ENCODE measurements at regions not wholly inside any gene's neighbourhood (a gene's known extent, or its start where the extent isn't known, plus 50 kb on each side); places are given as distances from the start of the nearest gene placed in this dataset.

DNA sequence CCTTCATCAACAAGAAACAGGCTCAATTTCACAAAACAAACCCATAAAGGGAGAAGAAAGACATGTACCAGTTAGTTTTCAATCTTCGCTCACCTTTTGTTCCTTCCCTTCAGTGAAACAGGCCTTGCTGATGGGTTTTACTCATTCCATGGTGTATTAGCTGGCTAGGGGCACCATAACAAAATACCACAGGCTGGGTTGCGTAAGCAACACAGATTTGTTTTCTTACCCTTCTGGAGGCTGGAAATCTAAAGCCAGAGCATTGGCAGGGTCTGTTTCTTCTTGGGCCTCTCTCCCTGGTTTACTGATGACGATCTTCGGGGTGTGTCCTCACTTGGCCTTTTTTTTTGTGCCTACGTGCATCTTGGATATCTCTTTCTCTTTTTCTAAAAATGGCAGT lies 383.4 kb upstream of the RBFOX1 start:
- FAIRE-seq (no peak), DNase-seq (ENCODE audit: low spot score in 2 of 2) (no peak)

DNA sequence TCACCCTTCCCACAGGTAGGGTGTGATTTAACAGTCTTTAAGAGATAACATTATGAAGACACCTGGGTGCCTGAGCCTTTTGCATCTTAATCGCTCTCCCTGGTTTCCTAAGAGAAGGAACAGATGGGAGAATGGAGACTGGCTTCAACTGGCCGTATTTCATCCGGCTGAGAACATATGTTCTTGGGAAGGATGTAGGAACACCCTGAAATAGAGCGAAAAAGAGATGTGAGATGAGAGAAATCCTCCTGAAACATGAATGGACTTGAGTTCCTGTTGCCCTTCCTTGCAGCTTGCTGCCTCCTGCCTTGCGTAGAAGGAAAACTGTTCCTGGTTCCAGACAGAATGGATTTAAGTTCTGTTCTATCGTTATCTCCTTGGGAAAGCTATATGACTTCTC lies 385.4 kb upstream of the RBFOX1 start:
- DNase-seq (ENCODE audit: low spot score in 2 of 2), result no peak

DNA sequence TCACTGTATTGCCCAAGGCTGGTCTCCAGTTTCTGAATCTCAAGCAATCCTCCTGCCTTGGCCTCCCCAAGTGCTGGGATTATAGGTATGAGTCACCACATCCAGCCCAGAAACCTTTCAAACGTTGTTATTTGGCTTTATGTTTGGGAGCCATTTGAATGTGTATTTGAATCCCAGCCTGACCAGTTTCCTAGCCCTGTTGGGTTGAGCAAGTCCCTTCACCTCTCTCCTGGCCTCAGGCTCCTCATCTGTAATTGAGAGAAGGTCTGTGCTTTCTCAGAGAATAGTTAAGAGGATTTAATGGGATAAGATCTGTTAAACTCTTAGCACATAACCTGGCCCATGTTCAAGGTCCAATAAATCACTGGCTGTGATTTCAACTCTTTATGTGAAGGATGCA lies 385.8 kb upstream of the RBFOX1 start:
- FAIRE-seq (no peak), DNase-seq (ENCODE audit: low spot score in 2 of 2) (no peak)

More for the DNA sequence above, 385.4 kb upstream of the RBFOX1 start:
- no peak for FAIRE-seq

DNA sequence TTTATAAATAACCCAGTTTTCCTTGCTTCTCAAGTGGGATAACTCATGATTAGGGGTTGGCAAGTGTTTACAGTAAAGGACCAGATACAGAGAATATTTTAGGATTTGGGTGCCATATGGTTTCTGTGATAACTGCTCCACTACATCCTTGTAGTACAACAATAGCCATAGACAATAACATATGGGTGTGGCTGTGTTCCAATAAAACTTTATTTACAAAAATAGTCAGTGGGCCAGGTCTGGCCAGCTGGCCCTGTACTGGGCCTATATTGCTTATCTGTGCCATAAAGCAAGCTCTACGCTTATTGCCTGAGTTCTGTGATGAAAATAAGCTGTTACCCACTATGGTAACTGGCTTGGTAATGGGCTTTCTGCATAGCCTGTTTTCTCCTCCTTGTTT lies 386.5 kb upstream of the RBFOX1 start:
- FAIRE-seq, result no peak
- DNase-seq (ENCODE audit: low spot score in 2 of 2), result no peak

DNA sequence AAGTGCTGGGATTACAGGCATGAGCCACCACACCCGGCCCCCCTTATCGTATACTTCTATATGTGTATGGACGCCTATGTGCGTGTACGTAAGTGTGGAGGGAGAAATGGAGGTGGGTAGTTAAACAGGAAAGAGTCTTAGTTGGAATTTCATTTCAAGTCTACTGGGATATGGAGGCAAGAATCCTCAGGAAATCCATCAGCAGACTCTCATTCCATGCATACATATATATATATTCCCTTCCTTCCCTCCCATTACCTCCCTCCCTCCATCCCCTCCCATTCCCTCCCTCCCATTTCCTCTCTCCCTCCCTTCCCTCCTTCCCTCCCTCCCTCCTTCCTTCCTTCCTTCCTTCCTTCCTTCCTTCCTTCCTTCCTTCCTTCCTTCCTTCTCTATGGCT lies 391.7 kb upstream of the RBFOX1 start:
- FAIRE-seq, result no peak

DNA sequence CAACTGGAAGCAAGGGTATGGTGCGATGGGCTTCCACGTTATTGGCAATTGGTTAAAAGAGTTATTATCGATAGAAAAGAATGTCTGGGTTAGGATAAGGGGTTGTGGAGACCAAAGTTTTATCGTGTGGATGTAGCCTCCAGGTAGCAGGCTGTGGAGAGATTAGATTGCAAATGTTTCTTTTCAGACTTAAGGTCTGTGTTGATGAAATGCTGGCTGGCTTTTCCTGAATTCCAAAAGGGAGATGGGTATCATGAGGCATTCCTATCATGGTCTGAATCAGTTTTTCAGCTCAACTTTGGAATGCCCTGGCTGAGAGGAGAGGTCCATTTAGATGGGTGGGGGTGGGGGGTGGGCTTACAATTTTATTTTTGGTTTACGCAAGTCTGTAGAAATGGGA lies 395.0 kb upstream of the RBFOX1 start:
- DNase-seq (ENCODE audit: low spot score in 2 of 2) (no peak), FAIRE-seq (no peak)

More for the DNA sequence above, 391.7 kb upstream of the RBFOX1 start:
- no peak for DNase-seq (ENCODE audit: low spot score in 2 of 2)

DNA sequence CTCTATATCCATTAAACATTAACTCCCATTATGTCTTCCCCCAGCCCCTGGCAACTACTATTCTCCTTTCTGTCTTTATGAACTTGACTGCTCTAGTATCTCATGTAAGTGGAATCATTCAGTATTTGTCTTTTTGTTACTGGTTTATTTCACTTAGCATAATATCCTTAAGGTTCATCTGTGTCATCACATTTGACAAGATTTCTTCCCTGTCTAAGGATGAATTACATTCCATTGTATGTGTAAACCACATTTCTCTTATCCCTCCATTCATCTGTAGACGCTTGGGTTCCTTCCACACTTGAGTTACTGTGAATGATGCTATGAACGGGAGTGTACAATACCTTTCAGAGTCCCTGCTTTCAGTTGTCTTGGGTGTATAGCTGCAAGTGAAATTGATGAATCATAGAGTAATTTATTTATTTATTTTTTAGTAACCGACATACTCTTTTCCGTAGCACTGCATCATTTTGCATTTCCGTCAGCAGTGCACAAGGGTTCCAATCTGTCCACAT lies 399.7 kb upstream of the RBFOX1 start:
- DNase-seq (ENCODE audit: low spot score in 2 of 2) (no peak), FAIRE-seq (no peak)

DNA sequence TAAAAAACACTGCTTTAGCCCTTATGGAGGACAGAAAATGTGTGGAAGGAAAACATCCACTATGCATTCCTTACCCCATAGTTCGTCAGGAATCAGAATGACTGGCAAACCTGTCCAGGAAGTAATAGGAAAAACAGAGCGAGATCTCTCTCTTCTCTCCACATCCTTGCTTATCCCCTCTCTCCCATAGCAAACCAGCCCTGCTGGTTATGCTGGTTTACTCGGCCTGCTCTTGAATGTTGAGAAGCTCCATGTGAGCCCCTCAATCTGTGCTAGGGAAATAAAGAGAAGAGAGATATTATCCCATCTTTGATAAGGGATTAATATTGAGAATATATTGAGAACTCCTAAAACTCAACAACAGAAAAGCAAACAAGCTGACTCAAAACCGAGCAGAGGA lies 402.8 kb upstream of the RBFOX1 start:
- DNase-seq (ENCODE audit: low spot score in 2 of 2) (no peak), FAIRE-seq (no peak)

DNA sequence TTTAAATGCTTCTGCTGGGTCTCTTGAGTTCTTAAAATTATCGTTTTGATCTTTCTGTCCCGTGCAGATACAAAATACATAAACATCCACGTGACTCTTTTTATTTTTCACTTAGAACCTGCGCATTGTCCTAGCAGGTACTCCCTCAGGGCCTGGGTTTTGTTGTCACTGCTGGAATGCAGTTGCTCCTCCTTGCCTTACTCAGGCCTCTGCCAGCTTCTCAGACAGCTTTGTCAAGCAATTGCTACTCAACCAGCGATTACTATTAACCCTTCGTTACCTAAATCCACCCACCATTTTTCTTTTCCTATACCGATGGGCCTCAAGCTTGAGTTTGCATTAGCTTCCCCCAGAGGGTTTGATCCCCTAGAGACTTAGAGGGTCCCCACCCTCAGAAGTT lies 405.9 kb upstream of the RBFOX1 start:
- FAIRE-seq, result no peak
- no peak for DNase-seq (ENCODE audit: low spot score in 2 of 2)

DNA sequence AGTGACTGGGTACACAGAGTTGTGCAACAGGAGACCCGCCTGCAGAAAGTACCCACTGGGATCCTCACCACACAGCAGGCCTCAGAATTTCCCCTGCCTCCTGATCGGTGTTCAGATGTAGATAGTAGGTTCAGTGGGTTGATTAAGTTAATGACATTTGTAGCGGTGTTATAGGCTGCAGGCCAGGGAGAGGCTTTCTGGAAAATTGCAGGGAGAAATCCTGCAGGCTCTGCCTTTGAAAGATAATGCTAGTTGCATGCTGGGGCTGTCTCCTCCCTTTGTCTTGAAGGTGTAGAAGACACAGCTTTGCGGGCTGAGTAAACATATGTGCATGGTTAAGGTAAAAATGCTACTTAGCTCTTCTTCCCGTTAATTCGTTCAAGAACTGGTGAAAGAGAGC lies 406.3 kb upstream of the RBFOX1 start:
- FAIRE-seq (no peak), DNase-seq (ENCODE audit: low spot score in 2 of 2) (no peak)

DNA sequence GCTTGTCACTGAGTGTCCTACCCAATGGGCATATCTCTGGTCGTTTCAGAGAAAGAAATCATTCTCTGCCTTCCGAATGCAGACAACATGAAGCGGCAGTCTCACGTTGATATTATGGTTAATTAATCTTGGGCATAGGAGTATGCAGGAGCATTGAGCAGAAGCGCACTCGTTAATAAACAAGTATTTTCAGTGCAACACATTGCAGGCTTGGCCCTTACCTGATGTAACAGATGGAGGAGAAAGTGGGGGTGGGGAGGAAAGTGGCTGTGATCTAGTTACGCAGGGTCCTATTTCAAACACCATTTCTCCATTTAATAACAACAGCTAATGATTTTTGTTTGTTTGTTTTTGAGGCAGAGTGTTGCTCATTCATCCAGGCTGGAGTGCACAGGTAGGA lies 414.0 kb upstream of the RBFOX1 start:
- no peak for DNase-seq (ENCODE audit: low spot score in 2 of 2)
- FAIRE-seq, result no peak

DNA sequence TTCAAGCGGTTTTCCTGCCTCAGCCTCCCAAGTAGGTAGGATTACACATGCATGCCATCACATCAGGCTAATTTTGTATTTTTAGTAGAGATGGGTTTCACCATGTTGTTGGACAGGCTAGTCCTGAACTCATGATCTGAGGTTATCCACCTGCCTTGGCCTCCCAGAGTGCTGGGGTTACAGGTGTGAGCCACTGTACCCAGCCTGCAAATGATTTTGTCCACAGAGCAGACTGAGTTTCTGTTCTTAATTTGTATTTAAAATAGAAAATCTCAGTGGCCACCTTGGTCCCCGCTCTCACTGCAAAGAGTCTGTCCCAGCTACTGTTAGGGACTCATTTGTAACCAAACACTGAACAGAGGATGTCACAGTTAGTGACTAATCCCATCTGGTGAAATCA lies 415.7 kb upstream of the RBFOX1 start:
- FAIRE-seq (no peak), DNase-seq (ENCODE audit: low spot score in 2 of 2) (no peak)

DNA sequence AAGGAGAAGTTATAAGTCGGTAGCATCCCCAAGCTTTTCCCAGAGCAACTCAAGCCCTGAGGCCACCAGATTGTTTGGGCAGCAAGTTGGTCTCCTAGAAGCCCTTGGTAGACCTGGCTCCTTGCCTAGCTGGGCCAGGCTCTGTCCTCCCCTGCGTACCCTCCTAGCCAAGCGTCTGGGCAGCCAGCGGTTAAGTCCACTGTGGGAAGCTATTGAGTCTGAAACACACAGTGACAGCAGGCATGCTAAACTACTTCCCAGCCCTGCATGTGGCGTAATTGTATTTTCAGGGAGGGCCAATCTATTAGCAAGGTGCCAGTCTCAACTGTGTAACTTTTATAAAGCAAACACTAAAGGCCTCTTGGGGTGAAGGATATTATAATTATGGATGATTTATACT lies 419.1 kb upstream of the RBFOX1 start:
- DNase-seq (ENCODE audit: low spot score in 2 of 2) (no peak), FAIRE-seq (no peak)

DNA sequence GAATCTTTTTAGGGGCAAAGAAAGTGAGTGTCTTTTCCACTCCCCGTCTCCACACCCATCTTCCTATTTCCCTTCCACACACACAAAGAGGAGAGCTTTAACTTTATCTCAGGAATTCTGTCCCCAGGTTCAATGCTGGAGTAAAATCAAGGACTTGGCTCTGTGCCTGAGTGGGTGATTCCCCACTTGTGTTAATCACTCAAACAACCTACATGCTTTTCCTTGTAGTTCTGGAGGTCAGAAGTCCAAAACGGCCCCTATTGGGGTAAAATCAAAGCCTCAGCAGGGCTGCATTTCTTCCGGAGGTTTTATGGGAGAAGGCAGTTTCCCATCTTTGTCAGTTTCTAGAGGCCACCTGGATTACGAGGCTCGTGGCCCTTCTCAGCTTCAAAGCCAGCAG lies 422.3 kb upstream of the RBFOX1 start:
- FAIRE-seq, result no peak
- no peak for DNase-seq (ENCODE audit: low spot score in 2 of 2)

DNA sequence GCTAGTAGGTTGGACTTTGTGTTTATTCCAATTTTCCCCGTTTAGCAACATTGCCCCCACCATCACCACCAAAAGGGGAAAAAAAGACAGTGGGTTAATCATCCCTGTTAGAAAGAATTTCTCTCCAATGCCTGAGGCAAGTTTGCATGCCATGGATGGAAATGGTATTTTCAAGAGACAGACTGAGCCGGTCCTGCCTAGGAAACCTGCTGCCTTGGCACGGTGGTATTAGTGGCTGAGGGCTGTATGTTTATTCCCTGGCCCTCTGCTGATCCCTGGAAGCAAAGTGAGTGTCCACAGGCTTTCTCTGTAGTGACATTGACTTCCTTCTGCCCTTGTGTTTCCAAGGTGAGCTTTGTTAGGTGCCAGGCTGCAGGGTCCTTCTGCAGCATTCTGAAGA lies 427.0 kb upstream of the RBFOX1 start:
- no peak for DNase-seq (ENCODE audit: low spot score in 2 of 2)
- FAIRE-seq, result no peak

DNA sequence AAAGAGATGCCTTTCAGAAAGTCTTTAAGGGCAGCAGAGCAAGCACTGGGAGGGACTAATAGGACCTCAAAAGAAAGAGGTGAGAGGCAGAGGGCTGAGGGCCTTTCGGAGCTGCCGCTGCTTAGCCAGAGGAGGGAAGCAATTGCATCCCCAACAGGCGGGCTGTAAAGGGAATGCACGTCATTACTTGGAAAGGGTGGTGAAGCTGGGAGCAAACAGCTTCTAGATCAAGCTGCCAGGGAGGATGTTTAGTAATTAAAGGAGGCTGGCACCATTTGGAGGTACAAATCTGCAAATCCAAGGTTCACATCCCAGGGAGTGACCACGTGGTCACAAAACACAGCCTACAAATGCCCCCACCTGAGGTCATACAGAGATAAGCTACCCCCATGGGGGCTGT lies 429.0 kb upstream of the RBFOX1 start:
- no peak for DNase-seq (ENCODE audit: low spot score in 2 of 2)
- FAIRE-seq, result no peak

DNA sequence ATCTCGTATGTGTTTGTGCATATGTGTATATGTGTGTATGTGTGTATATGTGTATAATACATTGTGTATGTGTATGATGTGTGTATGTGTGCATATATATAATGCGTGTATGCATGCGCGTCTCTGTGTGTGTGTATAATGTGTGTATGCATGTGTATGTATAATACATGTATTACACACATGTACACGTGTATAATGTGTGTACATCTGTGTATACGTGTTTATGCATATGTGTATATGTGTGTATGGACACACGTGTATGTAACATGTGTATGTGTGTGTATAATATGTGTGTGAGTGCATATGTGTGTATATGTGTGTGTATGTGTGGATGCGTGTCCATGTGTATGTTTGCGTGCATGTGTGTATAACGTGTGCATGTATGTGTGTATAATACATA lies 433.7 kb upstream of the RBFOX1 start:
- DNase-seq (ENCODE audit: low spot score in 2 of 2) (no peak), FAIRE-seq (no peak)

DNA sequence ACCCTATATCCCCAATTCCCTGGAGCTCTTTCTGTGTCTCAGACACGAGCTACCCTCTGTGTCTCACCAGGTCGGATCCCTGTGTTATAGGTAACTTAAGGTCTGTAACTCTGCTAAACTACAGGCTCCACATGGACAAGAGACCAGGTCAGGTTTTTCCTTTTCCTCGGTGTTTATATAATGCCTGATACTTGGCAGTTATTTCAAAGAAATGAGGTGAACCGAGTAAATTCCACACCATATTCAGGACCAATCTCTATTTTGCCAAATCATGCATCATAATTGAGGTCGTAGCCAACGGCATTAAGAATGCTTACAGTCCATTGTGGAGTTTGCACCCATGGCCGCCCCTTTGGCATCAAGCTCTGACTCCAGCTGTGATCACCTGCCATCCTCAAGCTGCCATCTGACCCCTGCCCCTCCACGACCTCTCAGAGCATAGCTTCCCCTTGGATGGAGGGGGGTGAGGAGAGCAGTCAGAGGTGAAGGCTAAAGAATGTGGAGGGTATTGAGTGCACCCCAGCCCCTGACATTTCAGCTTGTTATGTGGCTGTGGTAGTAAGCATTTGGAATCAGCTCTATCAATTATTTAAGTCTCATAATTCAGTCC lies 434.7 kb upstream of the RBFOX1 start:
- FAIRE-seq, result no peak
- no peak for DNase-seq (ENCODE audit: low spot score in 2 of 2)

DNA sequence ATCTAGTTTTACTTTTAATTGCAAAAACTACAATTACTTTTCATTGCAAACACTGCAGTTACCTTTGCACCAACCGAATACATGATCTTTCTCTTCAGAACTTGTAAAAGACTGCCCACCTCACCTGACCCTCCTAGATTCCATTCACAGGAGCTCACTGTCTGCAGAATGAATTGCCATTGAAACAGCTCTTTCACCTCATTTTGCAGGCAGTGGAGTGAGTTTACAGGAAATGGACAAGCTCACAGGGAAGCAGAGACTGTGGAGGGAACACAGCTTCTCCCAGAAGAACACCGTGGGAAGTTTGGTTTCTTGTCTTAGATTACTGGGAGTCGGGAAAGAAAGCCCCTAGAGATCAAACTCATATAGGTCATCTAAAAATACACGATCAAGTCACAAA lies 439.7 kb upstream of the RBFOX1 start:
- DNase-seq (ENCODE audit: low spot score in 2 of 2) (no peak), FAIRE-seq (no peak)

DNA sequence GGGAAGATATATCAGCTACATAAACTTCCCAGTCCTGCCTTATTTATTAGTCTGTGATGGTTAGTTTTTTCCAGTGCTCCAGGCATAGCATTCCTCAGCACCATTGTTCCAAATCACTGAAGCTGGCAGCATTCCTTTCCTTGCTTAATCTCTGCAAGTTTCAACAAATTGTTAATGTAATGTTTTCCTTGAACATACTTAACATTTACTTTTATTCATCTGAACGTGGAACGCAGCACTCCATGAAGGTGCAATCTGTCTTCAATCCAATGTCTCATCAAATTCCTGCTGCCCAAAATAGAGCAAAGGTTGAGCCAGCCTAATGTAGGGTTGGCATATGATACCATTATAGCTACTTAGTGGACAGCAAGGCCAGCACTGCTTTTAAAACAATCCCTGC lies 441.1 kb upstream of the RBFOX1 start:
- DNase-seq (ENCODE audit: low spot score in 2 of 2) (no peak), FAIRE-seq (no peak)

DNA sequence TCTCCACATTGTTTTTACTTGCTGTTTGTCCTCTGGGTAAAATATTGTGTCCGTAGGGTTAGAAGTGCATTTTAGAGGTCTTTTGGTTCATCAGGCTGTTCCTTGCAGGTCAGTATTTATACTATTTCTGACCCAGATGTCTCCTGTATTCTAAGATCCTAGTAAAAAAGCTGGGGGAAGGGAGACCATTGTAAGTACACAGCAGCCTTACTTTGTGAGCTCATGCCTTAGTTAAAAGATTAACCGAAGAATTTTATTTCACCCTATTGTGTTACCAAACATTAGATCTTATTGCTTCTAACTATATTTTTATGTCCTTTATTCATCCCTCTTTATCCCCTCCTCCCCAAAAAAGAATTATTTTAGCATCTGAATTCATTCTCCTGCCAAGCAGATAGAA lies 444.1 kb upstream of the RBFOX1 start:
- FAIRE-seq (no peak), DNase-seq (ENCODE audit: low spot score in 2 of 2) (no peak)

DNA sequence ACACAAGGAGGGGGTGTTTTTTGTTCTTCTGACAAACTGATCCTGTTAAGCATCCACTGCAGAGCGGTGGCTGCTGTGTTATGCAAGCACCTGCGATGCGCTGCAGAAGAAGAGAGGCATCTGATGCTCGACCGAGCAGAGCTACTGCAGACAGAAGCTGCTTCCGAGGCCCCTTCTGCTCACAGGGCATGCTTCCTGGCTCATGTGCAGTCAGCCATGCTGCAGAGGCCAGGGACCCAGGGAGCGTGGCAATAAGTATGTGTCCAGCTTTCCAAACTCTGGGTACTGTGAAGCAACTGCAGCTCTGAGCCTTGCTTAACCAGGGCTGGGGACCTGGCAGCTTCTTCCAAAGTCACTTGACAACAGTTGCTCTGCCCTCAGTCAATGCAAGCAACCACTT lies 448.6 kb upstream of the RBFOX1 start:
- FAIRE-seq, result no peak
- no peak for DNase-seq (ENCODE audit: low spot score in 2 of 2)

DNA sequence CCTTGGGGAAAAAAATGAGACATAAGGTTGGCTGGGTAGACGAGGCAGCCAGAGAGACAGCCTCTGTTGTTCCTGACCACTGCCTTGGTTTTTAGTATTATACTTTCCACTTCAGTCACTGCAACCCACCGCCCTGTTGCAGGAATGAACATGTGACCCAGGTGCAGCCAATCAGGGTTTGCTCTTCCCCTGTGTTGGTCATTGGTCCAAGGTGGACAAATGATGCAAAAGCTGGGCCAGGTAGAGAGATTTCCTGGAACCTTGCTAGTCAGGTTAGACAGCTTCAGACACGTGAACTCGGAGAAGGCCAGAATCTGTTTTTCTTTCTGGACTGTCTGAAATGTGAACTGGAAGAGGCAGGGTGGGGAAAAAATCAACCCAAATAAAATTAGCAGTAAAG lies 452.4 kb upstream of the RBFOX1 start:
- DNase-seq (ENCODE audit: low spot score in 2 of 2) (no peak), FAIRE-seq (no peak)

Measured in frontal cortex (tissue), 3 donors.